Testis (tissue), 2 donors: ENCODE measurements at regions not wholly inside any gene's neighbourhood (a gene's known extent, or its start where the extent isn't known, plus 50 kb on each side); places are given as distances from the start of the nearest gene placed in this dataset.

ENCODE experiments used
- DNase-seq: peaks from one replicate; pipeline ENCODE4 v3.0.0-alpha.2; 2019
- H3K27ac ChIP-seq, 2 donors: fragments of 200-600 bp; sonication (generic); one replicate each; pipeline ENCODE4 v1.5.1; 2019
- H3K27me3 ChIP-seq: fragments of 200-600 bp; sonication (generic); one replicate; pipeline ENCODE4 v1.5.1; 2019
- H3K36me3 ChIP-seq: fragments of 200-600 bp; sonication (generic); one replicate; pipeline ENCODE4 v1.5.1; 2017; ENCODE audit warnings: low read depth; ENCODE audit errors: missing control alignments
- H3K4me1 ChIP-seq: fragments of 200-600 bp; sonication (generic); one replicate; pipeline ENCODE4 v1.5.1; 2019
- H3K4me3 ChIP-seq, 2 donors: fragments of 200-600 bp; sonication (generic); one replicate each; pipeline ENCODE4 v1.5.1; 2017 to 2019
- H3K9me3 ChIP-seq: fragments of 200-600 bp; sonication (generic); one replicate; pipeline ENCODE4 v1.5.1; 2017
- POLR2A ChIP-seq: fragments of 450-650 bp; IDR thresholded peaks from one replicate; pipeline ENCODE4 v1.6.1; 2017; ENCODE audit warnings: antibody characterized with exemption, mild to moderate bottlenecking, moderate library complexity
- WGBS, 2 donors: methylation state at CpG; one replicate each; pipeline ENCODE4 v1.1.5; 2018; 5-methylcytosine and 5-hydroxymethylcytosine counted together
- intact Hi-C: fragments of 100-400 bp; cut with DNase I; formaldehyde crosslinking; loops from one replicate; pipeline ENCODE4 v1.15.1; 2023; ENCODE audit warnings: low total_unique reads
- TF ChIP-seq, protein P1 (sequence below), 3 experiments: fragments of 450-650 bp in 2 of 3; fragments of 200-600 bp in 1 of 3; sonication (generic) in 1 of 3; IDR thresholded peaks; one replicate each; pipeline ENCODE4 v1.5.1; 2016 to 2019; ENCODE audit warnings: antibody characterized with exemption in 3 of 3, mild to moderate bottlenecking in 2 of 3, moderate library complexity in 1 of 3

DNA sequence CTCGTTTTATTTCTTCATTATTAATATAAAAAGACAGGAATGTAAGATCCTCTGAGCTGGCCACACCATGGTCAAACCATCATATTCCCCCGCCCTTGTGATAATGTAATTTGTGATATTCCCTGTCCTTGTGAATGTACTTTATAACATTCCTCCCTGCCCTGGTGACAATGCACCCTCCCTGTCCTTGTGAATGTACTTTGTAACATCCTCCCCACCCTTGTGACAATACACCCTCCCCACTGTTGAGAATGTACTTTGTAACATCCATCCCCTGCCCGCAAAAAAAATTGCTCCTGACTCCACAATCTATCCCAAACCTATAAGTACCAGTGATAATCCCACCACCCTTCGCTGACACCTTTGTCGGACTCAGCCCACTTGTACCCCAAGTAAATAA, 211.0 kb downstream of the MBD2 start:
- H3K27ac ChIP-seq, result no peak overlapping the region
- H3K27me3 ChIP-seq, result no peaks in the 10 kb centered on the region
- H3K4me1 ChIP-seq, result no peaks in the 10 kb centered on the region
- no peaks in the 10 kb centered on the region for H3K36me3 ChIP-seq
- no peak for DNase-seq
- no peak overlapping the region for H3K4me3 ChIP-seq
- TF ChIP-seq, protein P1, sequence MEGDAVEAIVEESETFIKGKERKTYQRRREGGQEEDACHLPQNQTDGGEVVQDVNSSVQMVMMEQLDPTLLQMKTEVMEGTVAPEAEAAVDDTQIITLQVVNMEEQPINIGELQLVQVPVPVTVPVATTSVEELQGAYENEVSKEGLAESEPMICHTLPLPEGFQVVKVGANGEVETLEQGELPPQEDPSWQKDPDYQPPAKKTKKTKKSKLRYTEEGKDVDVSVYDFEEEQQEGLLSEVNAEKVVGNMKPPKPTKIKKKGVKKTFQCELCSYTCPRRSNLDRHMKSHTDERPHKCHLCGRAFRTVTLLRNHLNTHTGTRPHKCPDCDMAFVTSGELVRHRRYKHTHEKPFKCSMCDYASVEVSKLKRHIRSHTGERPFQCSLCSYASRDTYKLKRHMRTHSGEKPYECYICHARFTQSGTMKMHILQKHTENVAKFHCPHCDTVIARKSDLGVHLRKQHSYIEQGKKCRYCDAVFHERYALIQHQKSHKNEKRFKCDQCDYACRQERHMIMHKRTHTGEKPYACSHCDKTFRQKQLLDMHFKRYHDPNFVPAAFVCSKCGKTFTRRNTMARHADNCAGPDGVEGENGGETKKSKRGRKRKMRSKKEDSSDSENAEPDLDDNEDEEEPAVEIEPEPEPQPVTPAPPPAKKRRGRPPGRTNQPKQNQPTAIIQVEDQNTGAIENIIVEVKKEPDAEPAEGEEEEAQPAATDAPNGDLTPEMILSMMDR (IDR thresholded peaks at IDR 0.05), result no peak
- no peak for TF ChIP-seq POLR2A
- WGBS, 2 donors, result 89 to 92% methylated on average over 5 of the region's 5 CpGs
- intact Hi-C loops, result no loop called here
- H3K9me3 ChIP-seq, result no peaks in the 10 kb centered on the region

DNA sequence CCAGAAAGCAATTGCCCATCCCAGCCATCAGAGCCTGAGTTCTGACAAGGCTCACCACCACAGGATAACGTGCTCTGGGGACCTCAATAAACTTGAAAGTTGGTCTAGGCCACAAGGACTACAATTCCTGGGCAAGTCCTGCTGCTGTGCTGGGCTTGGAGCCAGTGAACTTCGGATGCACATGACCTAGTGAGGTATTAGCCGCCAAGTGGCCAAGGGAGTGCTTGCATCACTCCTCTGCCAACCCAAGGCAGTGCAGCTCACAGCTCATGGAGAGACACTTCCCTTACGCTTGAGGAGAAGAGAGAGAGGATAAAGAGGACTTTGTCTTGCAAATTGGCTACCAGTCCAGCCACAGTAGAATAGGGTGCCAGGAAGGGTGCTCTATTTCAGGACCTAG, 219.6 kb downstream of the MBD2 start:
- Histone ChIP-seq H3K27me3 (no peaks in the 10 kb centered on the region), H3K9me3 (no peaks in the 10 kb centered on the region), H3K27ac (no peak overlapping the region), H3K4me3 (no peak overlapping the region), H3K4me1 (no peaks in the 10 kb centered on the region), H3K36me3 (no peaks in the 10 kb centered on the region)
- intact Hi-C loops, result no loop called here
- 70 to 90% methylated on average over 2 to 4 of the region's 4 CpGs for WGBS, 2 donors
- no peak for DNase-seq
- TF ChIP-seq, protein P1 (IDR thresholded peaks at IDR 0.05), result no peak
- no peak for TF ChIP-seq POLR2A

DNA sequence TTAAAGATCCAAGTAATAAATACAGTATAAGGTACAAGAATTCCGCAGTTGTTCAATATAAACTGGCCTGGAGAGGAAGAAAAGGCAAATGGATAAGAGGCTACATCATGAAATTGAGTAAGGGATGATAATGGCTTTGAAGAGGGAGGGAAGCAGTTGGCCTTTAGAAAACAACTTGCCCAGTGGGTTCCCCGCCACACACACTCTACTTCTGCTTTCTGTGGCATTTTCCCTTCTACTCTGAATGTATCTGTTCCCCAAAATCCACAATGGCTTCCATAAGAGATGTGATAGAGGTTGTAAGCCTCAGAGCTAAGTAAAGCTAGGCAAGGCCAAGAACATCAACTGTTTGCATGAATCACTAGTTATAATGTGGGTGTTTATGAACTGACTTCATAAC, 221.3 kb downstream of the MBD2 start:
- intact Hi-C loops, result no loop called here
- Histone ChIP-seq H3K4me3 (no peak overlapping the region), H3K36me3 (no peaks in the 10 kb centered on the region), H3K27me3 (no peaks in the 10 kb centered on the region), H3K27ac (no peak overlapping the region), H3K9me3 (no peaks in the 10 kb centered on the region), H3K4me1 (no peaks in the 10 kb centered on the region)
- no peak for DNase-seq
- no peak for TF ChIP-seq POLR2A
- TF ChIP-seq, protein P1 (IDR thresholded peaks at IDR 0.05), result no peak
- WGBS, 2 donors, result 95 to 97% methylated on average over 2 of the region's 2 CpGs

DNA sequence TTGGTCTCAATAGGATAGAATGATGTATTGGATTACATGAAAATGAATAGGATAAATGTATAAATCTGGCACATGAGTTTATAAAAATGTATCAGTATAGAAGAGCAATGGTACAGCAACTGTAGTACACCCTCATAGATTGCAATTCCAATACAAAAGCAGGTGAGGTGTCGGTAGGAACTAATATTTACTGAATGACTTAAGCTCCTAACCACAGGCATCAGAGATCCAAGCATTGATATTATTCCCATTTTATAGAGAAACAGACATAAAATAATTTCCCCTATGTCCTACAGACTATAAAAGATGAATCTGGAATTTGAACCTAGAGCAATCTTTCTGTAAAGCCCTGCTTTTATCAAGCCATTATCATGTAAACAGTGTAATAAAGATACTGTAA, 227.4 kb downstream of the MBD2 start:
- no peak for TF ChIP-seq POLR2A
- TF ChIP-seq, protein P1 (IDR thresholded peaks at IDR 0.05), result no peak
- WGBS, 2 donors, result 96 to 100% methylated on average over 1 of the region's 1 CpG
- intact Hi-C loops, result no loop called here

DNA sequence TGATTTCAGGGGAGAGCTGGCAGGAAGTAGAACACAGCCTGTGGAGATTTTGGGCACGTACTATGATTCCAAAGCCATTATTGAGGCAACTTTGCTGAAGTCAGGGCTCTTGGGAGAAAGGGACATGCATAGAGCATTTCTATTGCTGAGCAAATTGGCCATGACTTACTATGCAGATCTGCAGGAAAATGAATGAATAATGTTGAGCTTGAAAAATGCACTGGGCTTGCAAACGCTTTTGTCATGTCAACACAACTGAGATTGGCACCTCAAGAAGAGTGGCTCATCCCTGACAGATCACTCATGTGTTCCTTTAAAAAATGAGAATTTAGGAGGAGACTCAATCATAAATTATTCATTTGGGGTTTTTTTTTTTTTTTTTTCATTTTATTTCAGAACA, 230.5 kb downstream of the MBD2 start:
- WGBS, 2 donors, result 84 to 90% methylated on average over 2 of the region's 2 CpGs
- Histone ChIP-seq H3K27ac (no peak overlapping the region), H3K36me3 (no peaks in the 10 kb centered on the region), H3K9me3 (no peaks in the 10 kb centered on the region), H3K4me3 (no peak overlapping the region), H3K27me3 (no peaks in the 10 kb centered on the region), H3K4me1 (no peaks in the 10 kb centered on the region)
- intact Hi-C loops, result no loop called here
- TF ChIP-seq POLR2A, result no peak
- TF ChIP-seq, protein P1 (IDR thresholded peaks at IDR 0.05), result no peak
- no peak for DNase-seq

More for the DNA sequence above, 227.4 kb downstream of the MBD2 start:
- DNase-seq, result no peak
- Histone ChIP-seq H3K27me3 (no peaks in the 10 kb centered on the region), H3K4me1 (no peaks in the 10 kb centered on the region), H3K36me3 (no peaks in the 10 kb centered on the region), H3K9me3 (no peaks in the 10 kb centered on the region), H3K27ac (no peak overlapping the region), H3K4me3 (no peak overlapping the region)
